GM21723 (cell line): ENCODE measurements at regions not wholly inside any gene's neighbourhood (a gene's known extent, or its start where the extent isn't known, plus 50 kb on each side); places are given as distances from the start of the nearest gene placed in this dataset.
"Not testable (repeated sequence)": the region's sequence is repeated elsewhere in the genome, so short reads cannot be mapped to it uniquely, and the experiment has no call there.

Source experiments
- ATAC-seq: cut with Tn5 transposase; IDR thresholded peaks from one replicate; pipeline ENCODE4 v1.9.1; 2021; ENCODE audit warnings: mild to moderate bottlenecking, moderate library complexity; ENCODE audit not compliant: unreplicated experiment

GRCh38 chr9:94472063-94472462 is 82.8 kb upstream of the PCAT7 start:
- ATAC-seq, result not testable (repeated sequence)

GRCh38 chr9:94472806-94473360 is 82.0 kb upstream of the PCAT7 start:
- no peak for ATAC-seq

DNA sequence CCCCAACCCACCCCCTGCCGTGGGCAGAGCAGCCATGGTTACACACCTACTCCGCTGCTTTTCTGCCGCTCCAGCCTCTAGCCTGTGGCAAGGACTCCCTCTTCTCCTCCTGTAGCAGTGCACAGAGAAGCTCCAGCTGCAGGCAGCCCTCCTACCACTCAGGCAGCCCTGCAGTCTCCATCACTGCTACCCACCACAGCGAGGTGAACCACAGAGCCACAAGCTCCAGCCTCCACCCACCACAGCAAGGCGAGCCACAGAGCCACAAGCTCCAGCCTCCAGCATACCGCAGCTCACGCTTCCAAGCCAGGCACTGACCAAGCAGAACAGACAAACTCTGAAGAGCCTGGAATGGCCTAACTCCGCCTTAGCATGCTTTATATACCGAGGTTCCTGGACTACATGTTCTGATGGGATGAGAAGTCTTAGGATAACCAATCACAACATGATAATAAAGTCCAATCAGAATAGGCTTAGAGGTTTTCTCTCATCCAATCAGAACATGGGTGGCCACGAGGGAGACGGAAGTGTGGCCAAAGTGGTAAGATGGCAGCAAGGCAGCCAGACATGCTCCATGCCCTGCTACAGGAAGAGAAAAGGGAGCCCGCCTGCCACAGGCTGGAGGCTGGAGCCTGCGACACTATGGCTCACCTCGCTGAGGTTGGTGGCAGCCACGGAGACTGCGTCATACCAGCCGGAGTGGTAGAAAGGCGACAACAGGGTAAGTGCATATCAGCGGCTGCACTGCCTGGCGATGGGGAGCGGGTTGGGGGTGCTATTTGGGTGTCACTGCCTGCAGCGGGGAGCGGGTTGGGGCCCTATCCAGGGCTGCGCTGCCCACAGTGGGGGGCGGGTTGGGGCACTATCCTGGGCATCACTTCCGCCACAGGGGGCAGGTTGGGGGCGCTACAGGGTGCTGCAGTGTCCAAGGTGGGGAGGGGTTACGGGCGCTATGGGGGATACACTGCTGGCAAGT is 75.8 kb upstream of the PCAT7 start:
- no peak for ATAC-seq

DNA sequence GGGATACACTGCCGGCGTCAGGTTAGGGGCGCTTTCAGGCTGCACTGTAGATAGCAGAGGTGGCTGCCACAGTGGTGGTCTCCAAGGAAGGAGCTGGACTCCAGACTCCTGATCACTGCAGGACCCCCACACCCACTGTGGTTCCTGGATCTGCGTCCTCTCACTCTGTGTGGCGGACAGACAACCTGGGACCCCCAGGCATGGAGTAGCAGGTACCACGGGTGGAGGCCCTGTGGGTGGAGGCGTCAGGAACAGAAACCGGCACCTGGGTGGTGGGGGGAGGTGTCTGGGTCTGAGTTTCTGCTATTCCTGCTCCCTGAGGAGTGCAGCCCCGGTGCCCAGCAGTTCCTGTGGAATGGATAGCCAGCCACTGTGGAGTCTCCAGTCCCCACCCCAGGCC is 75.1 kb upstream of the PCAT7 start:
- no peak for ATAC-seq

DNA sequence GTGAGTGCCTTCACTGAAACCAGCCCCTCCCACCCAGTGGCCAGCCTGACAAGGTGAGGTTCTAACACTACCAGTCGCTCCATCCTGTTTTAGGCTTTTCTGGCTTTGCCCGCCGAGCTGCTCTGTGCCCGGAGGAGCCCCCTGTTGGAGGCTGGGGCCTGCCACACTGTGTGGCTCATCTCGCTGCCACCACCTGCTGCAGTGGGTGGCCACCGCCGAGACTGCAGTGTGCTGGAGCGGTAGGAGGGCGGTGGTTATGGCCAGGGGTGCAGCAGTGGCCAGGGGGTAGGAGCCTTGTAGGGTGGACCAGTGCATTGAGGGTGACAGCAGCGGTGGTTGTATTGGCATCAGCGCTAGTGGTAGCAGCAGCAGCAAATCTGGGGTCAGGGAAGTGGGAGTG is 74.7 kb upstream of the PCAT7 start:
- ATAC-seq, result no peak

- no peak for ATAC-seq
Measured at GRCh38 chr9:94482110-94482509, 72.8 kb upstream of the PCAT7 start.

- no peak for ATAC-seq
Measured at GRCh38 chr9:94490465-94490864, 64.4 kb upstream of the PCAT7 start.

- not testable (repeated sequence) for ATAC-seq
Measured at GRCh38 chr9:94492125-94492524, 62.8 kb upstream of the PCAT7 start.

- ATAC-seq, result no peak
Measured at GRCh38 chr9:94498801-94499453, 56.0 kb upstream of the PCAT7 start.

DNA sequence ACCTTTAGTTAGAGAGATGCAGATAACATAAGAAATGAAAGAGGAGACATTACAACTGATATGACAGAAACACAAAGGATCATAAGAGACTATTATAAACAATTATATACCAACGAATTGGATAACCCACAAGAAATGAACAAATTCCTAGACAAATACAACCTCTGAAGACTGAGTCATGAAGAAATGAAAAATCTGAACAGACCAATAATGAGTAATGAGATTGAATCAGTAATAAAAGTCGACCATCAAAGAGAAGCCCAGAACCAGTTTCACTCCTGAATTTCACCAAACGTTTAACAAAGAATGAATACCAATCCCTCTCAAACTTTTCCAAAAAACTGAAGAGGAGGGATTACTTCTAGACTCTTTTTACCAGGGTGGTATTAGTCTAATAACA is 50.5 kb upstream of the PCAT7 start:
- no peak for ATAC-seq
